ENCODE measurements at regions not wholly inside any gene's neighbourhood (a gene's known extent, or its start where the extent isn't known, plus 50 kb on each side); places are given as distances from the start of the nearest gene placed in this dataset.

GRCh38 chr3:103494512-103494911 is 1059.7 kb downstream of the ZPLD1 start:
- CTCF ChIA-PET: no interaction called here
- POLR2A ChIA-PET: no interaction called here
- TF ChIP-seq SP1 (IDR thresholded peaks at IDR 0.05): no peak
- no peak for TF ChIP-seq TARDBP (IDR thresholded peaks at IDR 0.05)
- no peak for TF ChIP-seq FOXA1 (IDR thresholded peaks at IDR 0.05)
- TF ChIP-seq PKNOX1 (IDR thresholded peaks at IDR 0.05): no peak
- no peak for TF ChIP-seq BHLHE40 (IDR thresholded peaks at IDR 0.05; ENCODE audit: borderline replicate concordance)
- no peak for TF ChIP-seq ZNF384 (IDR thresholded peaks at IDR 0.05)
- TF ChIP-seq FOXK2 (IDR thresholded peaks at IDR 0.05): no peak
- TF ChIP-seq HDGF (IDR thresholded peaks at IDR 0.05; ENCODE audit: borderline replicate concordance): no peak
- no peak for TF ChIP-seq ARNT (IDR thresholded peaks at IDR 0.05)
- TF ChIP-seq L3MBTL2 (conservative IDR thresholded peaks at IDR 0.05): no peak
- no peak for TF ChIP-seq SUZ12 (IDR thresholded peaks at IDR 0.05)
- no peak for TF ChIP-seq CTBP1 (IDR thresholded peaks at IDR 0.05; ENCODE audit: borderline replicate concordance)
- no peak for TF ChIP-seq FOXM1 (IDR thresholded peaks at IDR 0.05; ENCODE audit: borderline replicate concordance)
- TF ChIP-seq LEF1 (IDR thresholded peaks at IDR 0.05; ENCODE audit: borderline replicate concordance): no peak
- no peak for TF ChIP-seq NFRKB (IDR thresholded peaks at IDR 0.05)
- TF ChIP-seq ELF4 (IDR thresholded peaks at IDR 0.05): no peak
- no peak for DNase-seq (ENCODE audit: extremely low spot score)

- no peak for TF ChIP-seq PKNOX1 (IDR thresholded peaks at IDR 0.05)
- TF ChIP-seq ARNT (IDR thresholded peaks at IDR 0.05): no peak
- DNase-seq (ENCODE audit: extremely low spot score): no peak
- CTCF ChIA-PET: no interaction called here
- POLR2A ChIA-PET: no interaction called here
Observed at GRCh38 chr3:103495186-103495585, 1060.4 kb downstream of the ZPLD1 start.

- TF ChIP-seq FOXK2 (IDR thresholded peaks at IDR 0.05) (no peak), BHLHE40 (IDR thresholded peaks at IDR 0.05; ENCODE audit: borderline replicate concordance) (no peak), CTBP1 (IDR thresholded peaks at IDR 0.05; ENCODE audit: borderline replicate concordance) (no peak), ZNF384 (IDR thresholded peaks at IDR 0.05) (no peak), L3MBTL2 (conservative IDR thresholded peaks at IDR 0.05) (no peak), FOXA1 (IDR thresholded peaks at IDR 0.05) (no peak), HDGF (IDR thresholded peaks at IDR 0.05; ENCODE audit: borderline replicate concordance) (no peak), ARNT (IDR thresholded peaks at IDR 0.05) (no peak), SP1 (IDR thresholded peaks at IDR 0.05) (no peak), SUZ12 (IDR thresholded peaks at IDR 0.05) (no peak)
- ChIA-PET CTCF (no interaction called here), POLR2A (no interaction called here)
- no peak for DNase-seq (ENCODE audit: extremely low spot score)
Observed at GRCh38 chr3:103499132-103499900, 1064.5 kb downstream of the ZPLD1 start.

DNA sequence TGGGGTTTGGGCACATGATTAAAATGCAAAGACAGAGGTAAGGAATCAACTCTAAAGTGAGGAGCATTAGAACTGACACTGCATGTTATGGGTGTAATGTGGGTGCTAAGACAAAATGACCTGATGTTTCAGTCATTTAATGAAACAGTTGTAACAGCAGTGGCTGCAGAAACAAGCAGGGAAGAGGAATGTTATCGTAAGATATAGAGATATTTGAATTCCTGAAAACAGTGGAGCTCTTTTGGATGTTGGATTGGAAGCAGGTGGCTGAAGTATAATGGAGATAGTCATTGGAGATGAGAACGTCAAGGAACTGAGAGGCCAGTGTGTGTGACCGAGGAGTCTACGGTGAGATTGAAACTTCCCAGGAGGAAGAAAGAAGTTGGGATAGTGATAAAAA is 1065.2 kb downstream of the ZPLD1 start:
- ChIA-PET CTCF (no interaction called here), POLR2A (no interaction called here)
- DNase-seq (ENCODE audit: extremely low spot score): no peak

GRCh38 chr3:103510760-103511159 is 1075.9 kb downstream of the ZPLD1 start:
- DNase-seq (ENCODE audit: extremely low spot score): no peak
- TF ChIP-seq FOXK2 (IDR thresholded peaks at IDR 0.05): no peak
- no peak for TF ChIP-seq CTBP1 (IDR thresholded peaks at IDR 0.05; ENCODE audit: borderline replicate concordance)
- TF ChIP-seq HDGF (IDR thresholded peaks at IDR 0.05; ENCODE audit: borderline replicate concordance): no peak
- no peak for TF ChIP-seq FOXA1 (IDR thresholded peaks at IDR 0.05)
- TF ChIP-seq L3MBTL2 (conservative IDR thresholded peaks at IDR 0.05): no peak
- no peak for TF ChIP-seq LEF1 (IDR thresholded peaks at IDR 0.05; ENCODE audit: borderline replicate concordance)
- TF ChIP-seq TARDBP (IDR thresholded peaks at IDR 0.05): no peak
- no peak for TF ChIP-seq SUZ12 (IDR thresholded peaks at IDR 0.05)
- no peak for TF ChIP-seq BHLHE40 (IDR thresholded peaks at IDR 0.05; ENCODE audit: borderline replicate concordance)
- no peak for TF ChIP-seq PKNOX1 (IDR thresholded peaks at IDR 0.05)
- TF ChIP-seq ELF4 (IDR thresholded peaks at IDR 0.05): no peak
- TF ChIP-seq ARNT (IDR thresholded peaks at IDR 0.05): no peak
- TF ChIP-seq NFRKB (IDR thresholded peaks at IDR 0.05): no peak
- ChIA-PET CTCF (no interaction called here), POLR2A (no interaction called here)

More for the DNA sequence above, 1065.2 kb downstream of the ZPLD1 start:
- no peak for TF ChIP-seq ZNF384 (IDR thresholded peaks at IDR 0.05)

GRCh38 chr3:103511891-103512290 is 1077.1 kb downstream of the ZPLD1 start:
- ChIA-PET POLR2A (no interaction called here), CTCF (no interaction called here)
- TF ChIP-seq L3MBTL2 (conservative IDR thresholded peaks at IDR 0.05): no peak
- no peak for TF ChIP-seq ZNF384 (IDR thresholded peaks at IDR 0.05)
- TF ChIP-seq NFRKB (IDR thresholded peaks at IDR 0.05): no peak
- no peak for TF ChIP-seq ARNT (IDR thresholded peaks at IDR 0.05)
- TF ChIP-seq FOXM1 (IDR thresholded peaks at IDR 0.05; ENCODE audit: borderline replicate concordance): no peak
- TF ChIP-seq SUZ12 (IDR thresholded peaks at IDR 0.05): no peak
- no peak for TF ChIP-seq HDGF (IDR thresholded peaks at IDR 0.05; ENCODE audit: borderline replicate concordance)
- no peak for TF ChIP-seq SP1 (IDR thresholded peaks at IDR 0.05)
- no peak for TF ChIP-seq TARDBP (IDR thresholded peaks at IDR 0.05)
- TF ChIP-seq FOXA1 (IDR thresholded peaks at IDR 0.05): no peak
- TF ChIP-seq PKNOX1 (IDR thresholded peaks at IDR 0.05): no peak
- no peak for TF ChIP-seq ELF4 (IDR thresholded peaks at IDR 0.05)
- TF ChIP-seq CTBP1 (IDR thresholded peaks at IDR 0.05; ENCODE audit: borderline replicate concordance): no peak
- TF ChIP-seq FOXK2 (IDR thresholded peaks at IDR 0.05): no peak
- DNase-seq (ENCODE audit: extremely low spot score): no peak

Data from HEK293T (cell line).